ENCODE measurements at regions not wholly inside any gene's neighbourhood (a gene's known extent, or its start where the extent isn't known, plus 50 kb on each side); places are given as distances from the start of the nearest gene placed in this dataset.
A peak's percentile ranks its signal among the peaks of the same experiment; 100 is the strongest.

GRCh38 chr1:94721240-94721639, 98.9 kb upstream of the SLC44A3 start:
- no peak for DNase-seq (ENCODE audit: low read depth, low spot score)
- no peak overlapping the region for H3K4me3 ChIP-seq (ENCODE audit: low read length)
- no peaks in the 10 kb centered on the region for H3K27me3 ChIP-seq (ENCODE audit: control insufficient read depth, insufficient read depth, low read length)

GRCh38 chr1:94719926-94720793, 100.0 kb upstream of the SLC44A3 start:
- no CpG with 5 or more reads among the region's 7 CpGs for WGBS (ENCODE audit: insufficient coverage, insufficient read length)
- Histone ChIP-seq H3K4me1 (ENCODE audit: control insufficient read depth, insufficient read depth, low read length) (no peaks in the 10 kb centered on the region), H3K27me3 (ENCODE audit: control insufficient read depth, insufficient read depth, low read length) (no peaks in the 10 kb centered on the region), H3K9me3 (ENCODE audit: control insufficient read depth, insufficient read depth, low read length) (no peaks in the 10 kb centered on the region), H3K27ac (ENCODE audit: low read length) (no peak overlapping the region), H3K4me3 (ENCODE audit: low read length) (no peak overlapping the region), H3K36me3 (ENCODE audit: control insufficient read depth, insufficient read depth, low read length) (no peaks in the 10 kb centered on the region)
- DNase-seq (ENCODE audit: low read depth, low spot score): no peak

More at GRCh38 chr1:94721240-94721639, 98.9 kb upstream of the SLC44A3 start:
- Histone ChIP-seq H3K9me3 (ENCODE audit: control insufficient read depth, insufficient read depth, low read length) (no peaks in the 10 kb centered on the region), H3K4me1 (ENCODE audit: control insufficient read depth, insufficient read depth, low read length) (no peaks in the 10 kb centered on the region), H3K36me3 (ENCODE audit: control insufficient read depth, insufficient read depth, low read length) (no peaks in the 10 kb centered on the region), H3K27ac (ENCODE audit: low read length) (no peak overlapping the region)
- no CpG with 5 or more reads among the region's 7 CpGs for WGBS (ENCODE audit: insufficient coverage, insufficient read length)

GRCh38 chr1:94716965-94717364, 103.2 kb upstream of the SLC44A3 start:
- no peaks in the 10 kb centered on the region for H3K27me3 ChIP-seq (ENCODE audit: control insufficient read depth, insufficient read depth, low read length)
- no peaks in the 10 kb centered on the region for H3K36me3 ChIP-seq (ENCODE audit: control insufficient read depth, insufficient read depth, low read length)
- H3K4me3 ChIP-seq (ENCODE audit: low read length): no peak overlapping the region
- DNase-seq (ENCODE audit: low read depth, low spot score): no peak
- peaks cover 1% of the 10 kb centered on the region; the same call in 1 of the 2 replicates for H3K4me1 ChIP-seq (ENCODE audit: control insufficient read depth, insufficient read depth, low read length)
- H3K27ac ChIP-seq (ENCODE audit: low read length): no peak overlapping the region
- no CpG with 5 or more reads among the region's 2 CpGs for WGBS (ENCODE audit: insufficient coverage, insufficient read length)
- H3K9me3 ChIP-seq (ENCODE audit: control insufficient read depth, insufficient read depth, low read length): no peaks in the 10 kb centered on the region

GRCh38 chr1:94715321-94715720, 104.8 kb upstream of the SLC44A3 start:
- WGBS (ENCODE audit: insufficient coverage, insufficient read length): no CpG with 5 or more reads among the region's 5 CpGs

GRCh38 chr1:94714552-94714951, 105.6 kb upstream of the SLC44A3 start:
- Histone ChIP-seq H3K9me3 (ENCODE audit: control insufficient read depth, insufficient read depth, low read length) (no peaks in the 10 kb centered on the region), H3K4me3 (ENCODE audit: low read length) (no peak overlapping the region), H3K36me3 (ENCODE audit: control insufficient read depth, insufficient read depth, low read length) (no peaks in the 10 kb centered on the region), H3K27me3 (ENCODE audit: control insufficient read depth, insufficient read depth, low read length) (no peaks in the 10 kb centered on the region), H3K27ac (ENCODE audit: low read length) (no peak overlapping the region), H3K4me1 (ENCODE audit: control insufficient read depth, insufficient read depth, low read length) (peaks cover 1% of the 10 kb centered on the region; the same call in 1 of the 2 replicates)
- no peak for DNase-seq (ENCODE audit: low read depth, low spot score)
- WGBS (ENCODE audit: insufficient coverage, insufficient read length): no CpG with 5 or more reads among the region's 4 CpGs

More at GRCh38 chr1:94715321-94715720, 104.8 kb upstream of the SLC44A3 start:
- Histone ChIP-seq H3K36me3 (ENCODE audit: control insufficient read depth, insufficient read depth, low read length) (no peaks in the 10 kb centered on the region), H3K27me3 (ENCODE audit: control insufficient read depth, insufficient read depth, low read length) (no peaks in the 10 kb centered on the region), H3K9me3 (ENCODE audit: control insufficient read depth, insufficient read depth, low read length) (no peaks in the 10 kb centered on the region), H3K4me1 (ENCODE audit: control insufficient read depth, insufficient read depth, low read length) (peaks cover 1% of the 10 kb centered on the region; the same call in 1 of the 2 replicates), H3K27ac (ENCODE audit: low read length) (no peak overlapping the region), H3K4me3 (ENCODE audit: low read length) (no peak overlapping the region)
- no peak for DNase-seq (ENCODE audit: low read depth, low spot score)

- no peaks in the 10 kb centered on the region for H3K9me3 ChIP-seq (ENCODE audit: control insufficient read depth, insufficient read depth, low read length)
- no peaks in the 10 kb centered on the region for H3K27me3 ChIP-seq (ENCODE audit: control insufficient read depth, insufficient read depth, low read length)
- no peaks in the 10 kb centered on the region for H3K36me3 ChIP-seq (ENCODE audit: control insufficient read depth, insufficient read depth, low read length)
- H3K27ac ChIP-seq (ENCODE audit: low read length): no peak overlapping the region
- H3K4me1 ChIP-seq (ENCODE audit: control insufficient read depth, insufficient read depth, low read length): peaks cover 1% of the 10 kb centered on the region; the same call in 1 of the 2 replicates
- WGBS (ENCODE audit: insufficient coverage, insufficient read length): no CpG with 5 or more reads among the region's 5 CpGs
- no peak for DNase-seq (ENCODE audit: low read depth, low spot score)
- H3K4me3 ChIP-seq (ENCODE audit: low read length): no peak overlapping the region
These were observed 106.0 kb upstream of the SLC44A3 start for GRCh38 chr1:94714152-94714551.

GRCh38 chr1:94713472-94714141, 106.5 kb upstream of the SLC44A3 start:
- H3K4me3 ChIP-seq (ENCODE audit: low read length): no peak overlapping the region

GRCh38 chr1:94709891-94710581, 110.1 kb upstream of the SLC44A3 start:
- DNase-seq (ENCODE audit: low read depth, low spot score): no peak
- peaks cover 1% of the 10 kb centered on the region; the same call in 1 of the 2 replicates for H3K4me1 ChIP-seq (ENCODE audit: control insufficient read depth, insufficient read depth, low read length)
- H3K36me3 ChIP-seq (ENCODE audit: control insufficient read depth, insufficient read depth, low read length): no peaks in the 10 kb centered on the region
- no peak overlapping the region for H3K4me3 ChIP-seq (ENCODE audit: low read length)
- no peaks in the 10 kb centered on the region for H3K27me3 ChIP-seq (ENCODE audit: control insufficient read depth, insufficient read depth, low read length)
- no CpG with 5 or more reads among the region's 8 CpGs for WGBS (ENCODE audit: insufficient coverage, insufficient read length)
- H3K27ac ChIP-seq (ENCODE audit: low read length): no peak overlapping the region
- no peaks in the 10 kb centered on the region for H3K9me3 ChIP-seq (ENCODE audit: control insufficient read depth, insufficient read depth, low read length)

More at GRCh38 chr1:94713472-94714141, 106.5 kb upstream of the SLC44A3 start:
- Histone ChIP-seq H3K9me3 (ENCODE audit: control insufficient read depth, insufficient read depth, low read length) (no peaks in the 10 kb centered on the region), H3K27me3 (ENCODE audit: control insufficient read depth, insufficient read depth, low read length) (no peaks in the 10 kb centered on the region), H3K27ac (ENCODE audit: low read length) (no peak overlapping the region), H3K4me1 (ENCODE audit: control insufficient read depth, insufficient read depth, low read length) (peaks cover 1% of the 10 kb centered on the region; the same call in 1 of the 2 replicates), H3K36me3 (ENCODE audit: control insufficient read depth, insufficient read depth, low read length) (no peaks in the 10 kb centered on the region)
- no CpG with 5 or more reads among the region's 7 CpGs for WGBS (ENCODE audit: insufficient coverage, insufficient read length)
- DNase-seq (ENCODE audit: low read depth, low spot score): peak; percentile 70

GRCh38 chr1:94708811-94709210, 111.3 kb upstream of the SLC44A3 start:
- H3K36me3 ChIP-seq (ENCODE audit: control insufficient read depth, insufficient read depth, low read length): no peaks in the 10 kb centered on the region
- no CpG with 5 or more reads among the region's 8 CpGs for WGBS (ENCODE audit: insufficient coverage, insufficient read length)
- no peak overlapping the region for H3K4me3 ChIP-seq (ENCODE audit: low read length)
- DNase-seq (ENCODE audit: low read depth, low spot score): no peak
- no peaks in the 10 kb centered on the region for H3K9me3 ChIP-seq (ENCODE audit: control insufficient read depth, insufficient read depth, low read length)
- no peak overlapping the region for H3K27ac ChIP-seq (ENCODE audit: low read length)
- H3K27me3 ChIP-seq (ENCODE audit: control insufficient read depth, insufficient read depth, low read length): no peaks in the 10 kb centered on the region
- H3K4me1 ChIP-seq (ENCODE audit: control insufficient read depth, insufficient read depth, low read length): no peaks in the 10 kb centered on the region

- H3K27me3 ChIP-seq (ENCODE audit: control insufficient read depth, insufficient read depth, low read length): no peaks in the 10 kb centered on the region
- no peak overlapping the region for H3K27ac ChIP-seq (ENCODE audit: low read length)
- no peaks in the 10 kb centered on the region for H3K9me3 ChIP-seq (ENCODE audit: control insufficient read depth, insufficient read depth, low read length)
- H3K4me1 ChIP-seq (ENCODE audit: control insufficient read depth, insufficient read depth, low read length): no peaks in the 10 kb centered on the region
- WGBS (ENCODE audit: insufficient coverage, insufficient read length): no CpG with 5 or more reads among the region's 2 CpGs
- no peak for DNase-seq (ENCODE audit: low read depth, low spot score)
- no peaks in the 10 kb centered on the region for H3K36me3 ChIP-seq (ENCODE audit: control insufficient read depth, insufficient read depth, low read length)
- no peak overlapping the region for H3K4me3 ChIP-seq (ENCODE audit: low read length)
These were observed 111.9 kb upstream of the SLC44A3 start for GRCh38 chr1:94708299-94708685.
